Prostate gland (tissue), 2 donors: ENCODE measurements at regions not wholly inside any gene's neighbourhood (a gene's known extent, or its start where the extent isn't known, plus 50 kb on each side); places are given as distances from the start of the nearest gene placed in this dataset.

ENCODE experiments used
- CTCF ChIP-seq, 4 experiments: fragments of 200-600 bp in 2 of 4; fragments of 450-650 bp in 2 of 4; sonication (generic) in 2 of 4; IDR thresholded peaks; 1 replicate in 3 of 4; 2 replicates in 1 of 4; pipeline ENCODE4 v1.5.1; 2016 to 2019; ENCODE audit warnings: antibody characterized with exemption in 4 of 4, mild to moderate bottlenecking in 2 of 4, moderate library complexity in 2 of 4
- POLR2AphosphoS5 ChIP-seq: sonication (generic); formaldehyde crosslinking; IDR thresholded peaks from one replicate; pipeline ENCODE4 v1.6.1; 2017; ENCODE audit warnings: antibody characterized with exemption

DNA sequence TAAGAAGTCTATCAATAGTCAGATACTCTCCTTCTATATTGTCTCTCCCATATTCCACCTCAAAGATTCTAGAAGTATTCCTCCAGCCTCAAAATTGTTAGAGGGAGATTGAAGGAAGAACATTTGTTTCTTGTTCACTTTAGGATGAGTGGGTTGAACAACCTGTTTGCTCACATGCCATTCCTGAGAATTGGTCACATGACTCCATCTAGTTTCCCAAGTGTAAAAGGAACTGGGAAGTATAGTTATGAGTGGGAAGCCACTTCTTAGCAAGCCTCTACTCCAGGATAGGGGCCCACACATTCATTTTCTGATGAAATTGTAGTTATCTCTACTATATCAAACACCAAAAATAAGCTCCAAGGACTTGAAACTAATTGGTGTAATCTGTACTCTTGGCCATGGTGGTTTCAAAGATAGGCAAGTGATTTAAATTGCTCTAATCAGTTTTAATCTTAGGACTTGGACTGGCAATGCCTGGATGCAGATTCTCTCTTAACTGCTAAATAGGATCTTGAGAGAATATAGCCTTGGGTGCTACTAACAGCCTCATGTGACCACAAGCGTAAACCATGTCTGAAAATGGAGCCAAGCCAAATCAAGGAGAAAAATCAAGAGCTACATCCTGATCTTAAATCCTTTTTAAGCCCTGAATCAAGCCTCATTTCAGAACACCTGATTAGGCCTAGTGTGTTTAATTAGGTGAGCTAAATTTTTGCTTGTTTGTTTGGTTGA lies 758.7 kb upstream of the MAN1A1 start:
- no peak for TF ChIP-seq CTCF (IDR thresholded peaks at IDR 0.05)
- TF ChIP-seq POLR2AphosphoS5: no peak
